ENCODE measurements at regions not wholly inside any gene's neighbourhood (a gene's known extent, or its start where the extent isn't known, plus 50 kb on each side); places are given as distances from the start of the nearest gene placed in this dataset.
A peak's percentile ranks its signal among the peaks of the same experiment; 100 is the strongest.

DNA sequence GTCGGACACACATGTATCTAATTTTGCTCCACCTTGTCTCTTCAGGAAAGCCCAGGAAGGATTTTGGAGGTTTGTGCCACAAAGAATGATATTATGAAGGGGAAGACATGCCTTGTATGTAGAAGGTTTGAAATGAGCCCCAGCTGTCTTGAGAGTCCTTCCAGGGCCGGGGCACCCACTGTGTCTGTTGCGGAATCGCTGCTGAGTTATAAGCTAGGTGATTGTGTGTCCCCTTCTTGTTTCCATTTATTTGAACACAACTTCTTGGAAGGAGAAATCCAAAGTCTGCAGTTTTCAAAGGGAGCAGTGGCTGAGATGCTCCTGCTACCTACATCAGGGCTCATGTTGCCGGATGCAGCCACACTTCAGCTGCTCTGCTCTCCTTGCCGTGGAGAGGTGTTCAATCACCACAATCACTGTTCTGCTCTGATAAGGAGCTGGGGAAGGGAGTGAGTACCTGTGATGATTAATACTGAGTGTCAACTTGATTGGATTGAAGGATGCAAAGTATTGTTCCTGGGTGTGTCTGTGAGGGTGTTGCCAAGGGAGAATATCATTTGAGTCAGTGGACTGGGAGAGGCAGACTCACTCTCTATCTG is 828.6 kb downstream of the QKI start:
- H2AFZ ChIP-seq (ENCODE audit: low read depth, low read length), result no peak overlapping the region
- H3K4me3 ChIP-seq (ENCODE audit: low read length), result no peak overlapping the region
- peaks cover 14% of the 10 kb centered on the region for H3K4me1 ChIP-seq (ENCODE audit: insufficient read depth, low read length)
- H3K9me3 ChIP-seq (ENCODE audit: low read length), result peaks cover 3% of the 10 kb centered on the region
- H3K27me3 ChIP-seq (ENCODE audit: insufficient read depth, low read length), result no peaks in the 10 kb centered on the region
- no peaks in the 10 kb centered on the region for H3K36me3 ChIP-seq (ENCODE audit: insufficient read depth, low read length)

DNA sequence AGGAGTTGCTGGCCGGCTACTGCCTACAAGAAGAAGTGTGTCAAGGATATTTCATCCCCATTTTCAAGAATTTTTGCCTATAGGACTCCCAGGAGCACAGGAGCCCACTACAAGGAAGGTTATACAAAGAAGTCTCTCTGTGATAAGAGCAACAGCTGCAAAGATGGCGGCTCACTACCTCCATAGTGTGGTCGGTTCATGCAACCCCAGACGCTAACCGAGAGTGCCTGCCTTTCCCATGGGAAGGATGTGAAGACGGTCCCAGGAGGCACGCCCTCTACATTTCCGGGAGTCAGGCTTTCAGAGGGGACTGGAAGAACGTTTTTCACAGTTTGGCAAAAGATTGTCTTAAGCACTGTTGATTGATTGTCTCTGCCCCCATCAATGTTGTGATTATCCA is 816.3 kb downstream of the QKI start:
- peak overlapping the region; percentile 5 for H2AFZ ChIP-seq (ENCODE audit: low read depth, low read length)
- H3K9me3 ChIP-seq (ENCODE audit: low read length), result peaks cover 4% of the 10 kb centered on the region
- H3K36me3 ChIP-seq (ENCODE audit: insufficient read depth, low read length), result no peaks in the 10 kb centered on the region
- no peaks in the 10 kb centered on the region for H3K27me3 ChIP-seq (ENCODE audit: insufficient read depth, low read length)
- no peak overlapping the region for H3K4me3 ChIP-seq (ENCODE audit: low read length)
- peaks cover 4% of the 10 kb centered on the region for H3K4me1 ChIP-seq (ENCODE audit: insufficient read depth, low read length)

DNA sequence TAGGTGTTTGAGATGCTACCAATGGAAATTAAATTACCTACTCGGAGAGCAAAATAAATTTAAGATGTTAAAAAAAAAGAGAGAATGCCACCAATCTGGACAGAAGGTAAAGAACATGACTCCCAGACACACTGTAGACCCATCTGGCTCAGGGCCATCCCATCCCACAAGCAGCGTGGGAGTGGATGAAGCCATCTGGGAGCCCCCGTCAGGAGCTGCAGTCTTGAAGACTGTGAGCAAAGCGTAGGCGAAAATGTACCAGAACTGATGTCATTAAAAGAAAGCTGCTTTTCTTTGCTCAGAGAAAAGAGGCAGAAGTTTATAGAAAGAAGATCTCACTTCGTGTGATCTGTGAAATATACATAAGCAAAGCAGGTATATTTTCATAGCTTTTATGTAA is 815.7 kb downstream of the QKI start:
- peaks cover 4% of the 10 kb centered on the region for H3K9me3 ChIP-seq (ENCODE audit: low read length)
- no peak overlapping the region for H3K4me3 ChIP-seq (ENCODE audit: low read length)
- peaks cover 4% of the 10 kb centered on the region for H3K4me1 ChIP-seq (ENCODE audit: insufficient read depth, low read length)
- no peaks in the 10 kb centered on the region for H3K36me3 ChIP-seq (ENCODE audit: insufficient read depth, low read length)
- no peaks in the 10 kb centered on the region for H3K27me3 ChIP-seq (ENCODE audit: insufficient read depth, low read length)
- peak overlapping the region; percentile 5 for H2AFZ ChIP-seq (ENCODE audit: low read depth, low read length)

DNA sequence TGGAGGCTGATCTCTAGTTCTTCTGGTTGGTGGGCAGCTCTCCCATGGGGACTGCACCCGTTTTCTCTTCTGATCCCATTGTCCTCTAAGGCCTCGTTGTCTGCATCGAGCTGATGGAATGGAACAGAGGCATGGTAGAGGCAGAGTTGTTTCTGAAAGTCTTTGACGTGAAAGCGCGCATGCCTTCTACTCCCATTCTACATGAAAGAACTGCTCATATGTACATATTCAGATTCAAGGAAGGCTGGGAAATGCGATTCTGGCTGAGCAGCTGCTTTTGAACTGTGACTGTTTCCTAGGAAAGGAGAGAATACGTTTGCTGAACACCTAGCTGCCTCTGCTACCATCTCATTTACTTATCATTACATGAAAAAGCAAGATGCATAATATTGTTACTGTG is 815.2 kb downstream of the QKI start:
- no peaks in the 10 kb centered on the region for H3K27me3 ChIP-seq (ENCODE audit: insufficient read depth, low read length)
- H3K4me1 ChIP-seq (ENCODE audit: insufficient read depth, low read length), result peaks cover 4% of the 10 kb centered on the region
- H3K36me3 ChIP-seq (ENCODE audit: insufficient read depth, low read length), result no peaks in the 10 kb centered on the region
- H3K4me3 ChIP-seq (ENCODE audit: low read length), result no peak overlapping the region
- H2AFZ ChIP-seq (ENCODE audit: low read depth, low read length), result no peak overlapping the region
- H3K9me3 ChIP-seq (ENCODE audit: low read length), result peaks cover 4% of the 10 kb centered on the region

DNA sequence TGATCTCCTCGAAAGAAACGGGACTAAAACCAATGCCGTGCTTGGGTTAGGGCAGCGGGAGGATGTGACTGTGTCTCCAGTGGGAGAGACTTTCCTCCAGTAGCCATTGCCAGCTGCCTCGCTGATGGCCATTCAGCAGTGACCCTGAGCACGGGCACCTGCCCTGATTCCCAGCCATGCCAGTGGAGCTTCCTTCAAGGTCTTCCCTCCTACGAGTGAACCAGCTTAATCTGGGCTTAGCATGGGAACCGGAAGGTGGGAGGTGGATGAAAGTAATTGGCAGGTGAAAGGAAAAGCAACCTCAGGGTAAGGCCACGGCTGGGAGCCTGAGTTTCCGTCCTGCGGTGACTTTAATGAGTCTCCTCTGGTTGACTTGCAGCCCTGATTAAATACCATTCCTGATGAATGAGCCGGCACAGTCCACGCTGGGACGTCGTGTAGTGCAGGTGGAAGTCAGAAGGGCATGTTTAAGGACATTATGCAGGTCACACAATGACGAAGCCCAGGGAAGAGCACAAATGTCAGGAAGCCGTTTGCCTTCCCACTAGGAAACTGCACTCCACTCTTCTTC is 813.5 kb downstream of the QKI start:
- no peaks in the 10 kb centered on the region for H3K27me3 ChIP-seq (ENCODE audit: insufficient read depth, low read length)

DNA sequence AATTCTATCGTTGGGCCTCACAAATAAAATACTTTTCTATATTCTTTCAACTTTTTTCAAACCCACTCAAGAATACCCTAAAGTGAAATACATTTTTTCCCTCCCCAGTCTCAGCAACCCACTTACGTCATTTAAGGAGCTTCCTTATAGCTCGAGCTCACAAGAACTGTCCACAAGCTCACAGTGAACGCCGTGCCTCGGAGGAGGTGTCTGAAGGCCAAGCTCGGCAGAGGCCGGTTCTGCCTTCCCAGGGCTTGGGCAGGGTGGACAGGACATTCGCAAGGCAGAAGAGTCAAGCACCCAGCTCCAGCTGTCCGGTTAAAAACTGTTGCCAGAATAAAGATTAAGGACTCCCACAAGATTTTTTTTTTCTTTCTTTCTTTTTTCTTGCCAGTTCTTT is 802.3 kb downstream of the QKI start:
- Histone ChIP-seq H3K9me3 (ENCODE audit: low read length) (peaks cover 4% of the 10 kb centered on the region), H2AFZ (ENCODE audit: low read depth, low read length) (no peak overlapping the region), H3K4me3 (ENCODE audit: low read length) (no peak overlapping the region), H3K36me3 (ENCODE audit: insufficient read depth, low read length) (no peaks in the 10 kb centered on the region), H3K27me3 (ENCODE audit: insufficient read depth, low read length) (no peaks in the 10 kb centered on the region), H3K4me1 (ENCODE audit: insufficient read depth, low read length) (no peaks in the 10 kb centered on the region)

More for the DNA sequence above, 813.5 kb downstream of the QKI start:
- Histone ChIP-seq H3K4me1 (ENCODE audit: insufficient read depth, low read length) (peaks cover 4% of the 10 kb centered on the region), H3K36me3 (ENCODE audit: insufficient read depth, low read length) (no peaks in the 10 kb centered on the region), H3K9me3 (ENCODE audit: low read length) (no peaks in the 10 kb centered on the region), H2AFZ (ENCODE audit: low read depth, low read length) (no peak overlapping the region), H3K4me3 (ENCODE audit: low read length) (no peak overlapping the region)

DNA sequence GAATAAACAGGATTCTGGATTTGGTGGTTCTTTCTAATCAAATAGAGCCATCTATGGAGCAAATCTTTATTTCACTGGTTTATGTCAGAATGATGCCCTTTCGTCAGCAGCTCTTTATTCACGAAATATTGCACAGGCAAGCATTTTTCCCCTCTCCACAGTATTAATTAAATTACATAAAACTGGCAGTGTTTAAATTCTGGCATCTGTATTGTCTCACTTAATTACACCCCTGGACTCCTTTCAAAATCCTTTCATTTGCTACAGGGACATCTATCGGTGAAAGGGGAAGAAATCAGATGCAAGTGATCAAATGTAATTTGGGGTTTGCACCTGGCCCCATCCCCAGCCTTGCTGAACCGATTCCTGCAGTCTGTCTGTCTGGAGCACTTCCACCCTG is 801.9 kb downstream of the QKI start:
- Histone ChIP-seq H3K4me3 (ENCODE audit: low read length) (no peak overlapping the region), H3K4me1 (ENCODE audit: insufficient read depth, low read length) (no peaks in the 10 kb centered on the region), H3K9me3 (ENCODE audit: low read length) (peaks cover 4% of the 10 kb centered on the region), H2AFZ (ENCODE audit: low read depth, low read length) (no peak overlapping the region), H3K36me3 (ENCODE audit: insufficient read depth, low read length) (no peaks in the 10 kb centered on the region), H3K27me3 (ENCODE audit: insufficient read depth, low read length) (no peaks in the 10 kb centered on the region)

DNA sequence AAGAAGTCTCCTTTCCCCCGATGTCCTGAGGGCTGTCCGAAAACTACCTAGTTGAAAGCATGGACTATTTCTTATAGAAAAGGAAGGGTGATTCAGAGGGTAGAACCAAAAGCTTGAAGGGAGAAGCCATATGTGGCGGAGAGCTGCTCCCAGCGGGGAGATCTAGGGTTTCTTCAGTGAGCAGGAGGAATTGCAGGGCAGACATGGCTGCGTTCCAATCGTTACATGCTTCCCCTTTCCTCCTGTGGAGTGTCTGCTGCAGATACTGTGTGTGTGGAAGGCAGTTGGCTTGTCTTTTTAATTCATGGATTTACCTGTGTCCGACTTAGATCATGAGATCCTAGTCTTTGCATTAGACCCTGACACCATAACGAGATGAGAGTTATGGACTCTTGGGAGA is 799.5 kb downstream of the QKI start:
- H3K4me1 ChIP-seq (ENCODE audit: insufficient read depth, low read length), result no peaks in the 10 kb centered on the region
- H3K27me3 ChIP-seq (ENCODE audit: insufficient read depth, low read length), result no peaks in the 10 kb centered on the region
- H3K9me3 ChIP-seq (ENCODE audit: low read length), result peaks cover 4% of the 10 kb centered on the region
- no peak overlapping the region for H3K4me3 ChIP-seq (ENCODE audit: low read length)
- no peak overlapping the region for H2AFZ ChIP-seq (ENCODE audit: low read depth, low read length)
- H3K36me3 ChIP-seq (ENCODE audit: insufficient read depth, low read length), result no peaks in the 10 kb centered on the region

DNA sequence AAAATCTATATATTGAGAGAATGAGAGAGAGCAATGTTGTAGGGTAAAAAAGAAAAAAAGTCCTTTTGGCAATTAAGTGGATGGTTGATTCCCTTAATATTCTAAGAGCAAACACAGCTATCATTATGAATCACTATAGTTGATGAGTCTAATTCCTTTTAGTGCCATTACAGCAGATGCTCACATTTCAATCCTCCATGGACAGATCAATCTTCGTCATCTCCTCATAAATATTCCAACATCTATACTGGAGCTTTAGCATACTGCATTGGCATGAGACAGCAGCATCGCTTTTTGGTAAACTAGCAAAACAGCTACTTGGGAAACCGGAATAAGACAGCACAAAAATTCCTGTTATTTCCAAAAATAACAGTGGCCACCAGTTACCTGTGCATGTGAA is 796.7 kb downstream of the QKI start:
- no peaks in the 10 kb centered on the region for H3K36me3 ChIP-seq (ENCODE audit: insufficient read depth, low read length)
- no peaks in the 10 kb centered on the region for H3K27me3 ChIP-seq (ENCODE audit: insufficient read depth, low read length)
- H2AFZ ChIP-seq (ENCODE audit: low read depth, low read length), result no peak overlapping the region
- peaks cover 4% of the 10 kb centered on the region for H3K9me3 ChIP-seq (ENCODE audit: low read length)
- H3K4me3 ChIP-seq (ENCODE audit: low read length), result no peak overlapping the region
- no peaks in the 10 kb centered on the region for H3K4me1 ChIP-seq (ENCODE audit: insufficient read depth, low read length)

DNA sequence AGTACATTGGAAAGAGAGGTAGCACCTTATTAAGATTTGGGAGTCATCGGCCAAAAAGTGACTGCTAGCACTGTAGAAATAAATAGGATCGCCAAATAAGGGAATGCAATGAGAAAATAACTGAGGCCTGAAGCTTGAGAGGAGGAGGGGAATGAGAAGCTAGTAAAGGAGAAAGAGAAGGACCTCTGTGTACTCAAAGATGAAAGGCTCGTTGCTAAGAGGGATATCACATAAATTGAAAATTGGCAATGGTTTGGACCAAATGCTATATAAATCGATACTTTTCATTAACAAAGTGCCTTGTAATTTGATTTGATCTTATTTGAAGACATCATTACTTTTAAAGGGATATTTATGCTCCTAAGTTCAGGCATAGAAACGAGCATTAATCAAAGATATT is 796.3 kb downstream of the QKI start:
- Histone ChIP-seq H3K4me3 (ENCODE audit: low read length) (no peak overlapping the region), H3K27me3 (ENCODE audit: insufficient read depth, low read length) (no peaks in the 10 kb centered on the region), H3K36me3 (ENCODE audit: insufficient read depth, low read length) (no peaks in the 10 kb centered on the region), H3K9me3 (ENCODE audit: low read length) (peaks cover 4% of the 10 kb centered on the region), H2AFZ (ENCODE audit: low read depth, low read length) (no peak overlapping the region), H3K4me1 (ENCODE audit: insufficient read depth, low read length) (no peaks in the 10 kb centered on the region)

DNA sequence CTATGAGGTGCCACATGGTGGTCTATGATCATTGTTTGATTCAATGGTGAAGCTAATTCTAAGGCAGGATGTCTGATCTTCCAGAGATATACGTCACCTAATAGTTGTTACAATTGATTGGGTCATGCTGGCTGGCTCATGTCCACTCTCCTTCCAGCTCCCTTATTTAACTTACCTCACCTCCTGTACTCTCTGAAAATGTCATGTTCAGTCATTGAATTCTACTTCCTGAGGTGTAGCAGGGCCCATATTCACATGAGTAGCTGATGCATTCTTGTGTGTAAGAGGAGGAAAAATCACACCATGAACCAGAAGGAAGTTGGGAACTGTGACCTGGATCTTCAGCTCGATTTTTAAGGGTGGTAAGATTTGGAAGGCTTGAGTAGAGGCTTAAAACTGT is 795.8 kb downstream of the QKI start:
- H3K4me3 ChIP-seq (ENCODE audit: low read length), result no peak overlapping the region
- no peaks in the 10 kb centered on the region for H3K36me3 ChIP-seq (ENCODE audit: insufficient read depth, low read length)
- peaks cover 4% of the 10 kb centered on the region for H3K9me3 ChIP-seq (ENCODE audit: low read length)
- no peak overlapping the region for H2AFZ ChIP-seq (ENCODE audit: low read depth, low read length)
- H3K4me1 ChIP-seq (ENCODE audit: insufficient read depth, low read length), result no peaks in the 10 kb centered on the region
- no peaks in the 10 kb centered on the region for H3K27me3 ChIP-seq (ENCODE audit: insufficient read depth, low read length)

DNA sequence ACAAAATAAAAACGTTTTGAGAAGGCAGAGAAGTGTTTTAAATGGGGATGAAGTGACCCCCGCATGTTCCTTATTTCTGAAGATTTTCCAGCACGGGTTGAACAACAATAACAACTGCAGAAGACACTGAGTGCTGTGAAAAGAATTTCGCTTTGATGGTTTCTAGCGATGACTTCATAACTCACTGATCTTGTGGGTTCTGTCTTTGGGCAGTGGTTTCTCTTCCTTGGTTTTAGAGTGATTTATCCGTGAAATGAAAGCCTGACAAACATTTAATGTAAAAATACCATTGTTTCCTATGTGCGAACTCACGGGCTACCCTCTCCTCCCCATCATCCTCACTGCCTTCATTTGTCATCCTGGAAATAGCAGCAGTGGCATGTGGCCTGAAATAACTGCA is 793.9 kb downstream of the QKI start:
- Histone ChIP-seq H3K36me3 (ENCODE audit: insufficient read depth, low read length) (no peaks in the 10 kb centered on the region), H2AFZ (ENCODE audit: low read depth, low read length) (no peak overlapping the region), H3K4me1 (ENCODE audit: insufficient read depth, low read length) (no peaks in the 10 kb centered on the region), H3K9me3 (ENCODE audit: low read length) (peaks cover 4% of the 10 kb centered on the region), H3K4me3 (ENCODE audit: low read length) (no peak overlapping the region), H3K27me3 (ENCODE audit: insufficient read depth, low read length) (no peaks in the 10 kb centered on the region)

DNA sequence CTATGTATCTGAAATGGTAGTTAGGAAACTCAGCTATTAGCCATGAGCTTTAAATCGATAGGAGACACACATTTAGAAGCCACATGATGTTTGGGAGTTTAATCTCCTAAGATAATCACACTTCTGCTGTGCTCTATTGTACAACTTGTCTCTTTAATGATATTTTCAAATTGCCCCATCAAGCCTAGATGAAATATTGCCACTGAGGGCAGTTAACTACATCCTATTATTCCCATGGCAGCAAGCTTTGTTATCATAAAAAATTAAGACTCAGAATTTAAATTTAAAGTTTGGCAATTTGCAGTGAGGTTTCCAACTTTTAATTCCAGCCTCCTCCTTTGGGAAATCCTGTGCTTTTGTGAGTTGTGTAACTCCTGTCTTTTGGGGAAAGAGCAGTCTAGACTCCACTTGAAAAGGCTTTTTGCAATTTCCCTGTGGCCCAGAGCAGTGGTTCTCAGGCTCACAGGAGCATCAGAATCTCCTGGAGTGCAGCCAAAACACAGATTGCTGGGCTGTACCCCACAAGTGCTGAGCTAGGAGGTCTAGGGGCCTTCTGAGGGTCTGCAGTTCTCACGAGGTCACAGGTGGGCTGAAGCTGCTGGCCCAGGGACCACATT is 792.4 kb downstream of the QKI start:
- Histone ChIP-seq H3K4me3 (ENCODE audit: low read length) (no peak overlapping the region), H3K9me3 (ENCODE audit: low read length) (no peaks in the 10 kb centered on the region), H3K4me1 (ENCODE audit: insufficient read depth, low read length) (no peaks in the 10 kb centered on the region), H2AFZ (ENCODE audit: low read depth, low read length) (no peak overlapping the region), H3K36me3 (ENCODE audit: insufficient read depth, low read length) (no peaks in the 10 kb centered on the region), H3K27me3 (ENCODE audit: insufficient read depth, low read length) (no peaks in the 10 kb centered on the region)

DNA sequence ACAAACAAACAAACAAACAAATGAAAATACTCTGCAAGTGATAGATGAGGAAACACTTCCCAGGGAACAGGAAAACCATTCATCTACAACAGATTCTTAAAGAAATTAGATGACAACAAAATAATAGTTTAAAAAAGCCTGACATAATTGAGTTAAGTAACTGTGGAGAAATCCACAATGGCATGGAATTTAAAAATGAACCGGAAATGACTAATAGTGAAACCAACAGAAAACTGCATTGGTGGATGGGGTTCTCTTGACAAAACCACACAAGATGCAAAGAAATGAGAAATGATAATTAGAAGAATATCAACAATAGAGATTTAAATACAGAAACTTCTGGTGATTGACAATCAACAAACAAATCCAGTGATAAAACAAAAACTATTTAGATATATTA is 785.6 kb downstream of the QKI start:
- H3K27me3 ChIP-seq (ENCODE audit: insufficient read depth, low read length), result no peaks in the 10 kb centered on the region
- H2AFZ ChIP-seq (ENCODE audit: low read depth, low read length), result no peak overlapping the region
- H3K4me3 ChIP-seq (ENCODE audit: low read length), result no peak overlapping the region
- no peaks in the 10 kb centered on the region for H3K4me1 ChIP-seq (ENCODE audit: insufficient read depth, low read length)
- no peaks in the 10 kb centered on the region for H3K9me3 ChIP-seq (ENCODE audit: low read length)
- no peaks in the 10 kb centered on the region for H3K36me3 ChIP-seq (ENCODE audit: insufficient read depth, low read length)

Measured in neuron (in vitro differentiated cells).